GM18517 (cell line): ENCODE measurements at regions not wholly inside any gene's neighbourhood (a gene's known extent, or its start where the extent isn't known, plus 50 kb on each side); places are given as distances from the start of the nearest gene placed in this dataset.
"Not testable (repeated sequence)": the region's sequence is repeated elsewhere in the genome, so short reads cannot be mapped to it uniquely, and the experiment has no call there.

ENCODE experiments used
- ATAC-seq: cut with Tn5 transposase; IDR thresholded peaks from one replicate; pipeline ENCODE4 v1.9.1; 2021; ENCODE audit warnings: mild to moderate bottlenecking, moderate library complexity; ENCODE audit not compliant: unreplicated experiment

- no peak for ATAC-seq
Observed at GRCh38 chr4:125003840-125004239, 291.3 kb upstream of the ANKRD50 start.

- ATAC-seq = no peak
Observed at GRCh38 chr4:124997991-124998390, 285.5 kb upstream of the ANKRD50 start.

DNA sequence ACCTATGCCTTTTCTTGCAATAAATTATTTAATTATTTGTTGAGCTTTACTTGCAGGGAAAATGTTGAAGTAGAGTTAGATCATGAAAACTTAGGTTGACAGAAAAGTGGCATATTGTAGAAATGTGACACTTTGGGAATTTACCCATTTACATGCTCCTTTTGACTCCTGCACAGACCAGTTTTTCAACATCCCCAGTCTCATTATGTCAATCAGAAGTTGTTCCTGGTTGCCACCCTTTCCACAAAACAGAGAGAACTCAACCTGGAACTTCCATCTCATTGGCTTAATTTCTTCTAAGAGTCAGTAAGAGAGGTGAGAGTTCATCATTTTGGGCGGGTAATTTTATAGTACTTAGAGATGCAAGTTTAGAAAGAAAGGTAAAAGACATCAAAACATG, 284.6 kb upstream of the ANKRD50 start:
- ATAC-seq = no peak

- ATAC-seq = no peak
Observed at GRCh38 chr4:124993838-124994237, 281.3 kb upstream of the ANKRD50 start.

DNA sequence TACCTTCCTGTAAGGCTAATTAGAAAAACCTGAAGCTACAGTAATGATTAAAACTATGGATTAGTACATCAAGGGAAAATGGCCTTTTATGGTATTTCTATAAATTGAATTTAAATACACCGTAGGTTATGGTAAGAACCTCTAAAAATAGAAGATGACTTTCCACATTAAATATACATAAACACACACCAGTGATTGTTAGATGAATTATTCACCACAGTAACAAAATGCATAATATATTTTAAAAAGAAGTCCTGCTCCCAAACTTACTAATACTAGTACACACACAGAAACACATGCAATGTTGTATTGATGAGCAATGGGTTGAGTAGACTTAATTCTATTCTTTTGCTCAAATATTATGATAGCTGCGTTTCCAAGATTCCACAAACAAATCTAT, 277.9 kb upstream of the ANKRD50 start:
- no peak for ATAC-seq

DNA sequence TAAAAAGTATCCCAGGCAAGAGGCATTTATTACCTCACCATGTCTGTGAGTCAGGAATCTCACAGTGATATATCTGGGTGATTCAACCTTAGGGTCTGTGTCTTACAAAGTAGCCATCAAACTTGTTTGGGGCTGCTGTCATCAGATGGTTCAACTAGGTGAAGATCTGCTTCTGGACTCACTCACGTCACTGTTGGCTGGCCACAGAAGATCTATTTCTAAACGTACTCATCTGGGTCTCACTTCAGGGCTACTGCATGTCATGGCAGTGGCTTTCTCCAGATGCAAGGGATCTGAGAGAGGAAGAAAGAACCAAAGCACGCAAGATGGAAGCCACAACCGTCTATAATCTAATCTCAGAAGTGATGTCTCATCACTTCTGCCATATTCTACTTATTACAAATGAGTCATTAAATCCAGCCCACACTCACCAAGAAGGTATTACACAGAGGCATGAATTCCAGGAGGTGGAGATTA, 267.8 kb upstream of the ANKRD50 start:
- ATAC-seq = no peak

- not testable (repeated sequence) for ATAC-seq
Observed at GRCh38 chr4:124978536-124978935, 266.0 kb upstream of the ANKRD50 start.

DNA sequence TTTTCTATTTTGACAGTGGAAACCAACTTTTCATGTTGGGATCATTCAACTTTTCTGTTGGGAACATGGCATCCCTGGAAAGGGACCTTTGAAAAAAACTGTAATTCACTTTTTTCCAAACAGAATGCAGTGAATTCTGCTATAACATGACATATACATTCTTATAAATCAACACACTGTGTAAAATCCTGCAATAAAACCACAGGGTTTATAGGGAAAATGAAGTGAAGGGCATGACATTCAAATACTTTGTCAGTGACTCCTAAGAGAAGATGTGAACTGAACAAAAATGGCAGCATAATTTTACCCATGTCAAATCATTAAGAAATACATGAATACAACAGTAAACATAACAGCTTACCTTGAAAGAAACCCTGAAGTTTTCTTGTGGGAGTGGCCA, 264.5 kb upstream of the ANKRD50 start:
- no peak for ATAC-seq

- no peak for ATAC-seq
Observed at GRCh38 chr4:124974152-124974551, 261.6 kb upstream of the ANKRD50 start.

DNA sequence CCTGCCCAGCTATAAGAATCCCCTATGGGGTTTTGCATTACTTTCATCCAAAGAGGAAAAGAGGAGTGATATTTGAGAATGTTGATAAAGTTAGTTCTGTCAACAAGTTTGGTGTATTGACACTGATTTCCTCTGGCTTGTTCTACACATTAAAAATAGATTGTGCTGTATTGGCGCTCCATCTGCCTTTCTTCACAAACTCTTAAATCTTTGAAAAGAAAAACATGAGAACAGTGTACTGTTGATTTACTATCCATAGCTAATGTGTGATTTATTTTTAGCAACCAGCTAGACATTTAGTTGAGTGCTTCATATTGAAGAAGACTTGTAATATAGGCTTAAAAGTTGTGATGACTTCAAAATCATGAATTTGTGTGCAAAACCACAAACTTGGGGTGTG, 261.2 kb upstream of the ANKRD50 start:
- ATAC-seq = no peak

DNA sequence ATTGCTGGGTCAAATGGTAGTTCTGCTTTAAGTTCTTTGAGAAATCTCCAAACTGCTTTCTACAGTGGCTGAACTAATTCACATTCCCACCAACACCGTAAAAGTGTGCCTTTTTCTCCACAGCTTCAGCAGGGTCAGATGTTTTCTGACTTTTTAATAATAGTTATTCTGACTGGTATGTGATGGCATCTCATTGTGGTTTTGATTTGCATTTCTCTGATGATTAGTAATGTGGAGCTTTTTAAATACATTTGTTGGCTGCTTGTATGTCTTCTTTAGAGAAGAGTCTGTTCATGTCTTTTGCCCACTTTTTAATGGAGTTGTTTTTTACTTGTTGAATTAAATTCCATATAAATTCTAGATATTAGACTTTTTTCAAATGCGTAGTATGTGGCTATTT, 257.5 kb upstream of the ANKRD50 start:
- ATAC-seq = no peak

- ATAC-seq = no peak
Observed at GRCh38 chr4:124965497-124965891, 253.0 kb upstream of the ANKRD50 start.

- no peak for ATAC-seq
Observed at GRCh38 chr4:124964852-124965496, 252.4 kb upstream of the ANKRD50 start.

DNA sequence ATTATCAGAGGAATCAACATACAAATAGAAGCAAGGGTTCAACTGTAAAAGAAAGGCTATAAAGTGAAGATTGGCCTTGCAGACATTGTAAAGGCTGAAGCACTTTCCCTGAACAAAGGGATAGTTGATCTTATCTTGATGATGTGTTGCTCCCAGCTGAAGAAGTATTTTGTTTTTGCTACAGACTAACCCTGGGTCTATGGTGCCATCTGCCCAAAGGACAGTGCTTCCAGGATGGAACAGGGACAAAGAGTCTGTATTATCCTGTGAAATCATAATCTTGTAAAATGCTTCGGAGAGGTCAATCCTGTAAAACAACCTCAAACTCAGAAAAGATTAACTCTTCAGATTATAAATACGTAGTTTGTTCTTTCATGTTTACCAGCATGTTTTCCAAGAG, 251.7 kb upstream of the ANKRD50 start:
- ATAC-seq = no peak

DNA sequence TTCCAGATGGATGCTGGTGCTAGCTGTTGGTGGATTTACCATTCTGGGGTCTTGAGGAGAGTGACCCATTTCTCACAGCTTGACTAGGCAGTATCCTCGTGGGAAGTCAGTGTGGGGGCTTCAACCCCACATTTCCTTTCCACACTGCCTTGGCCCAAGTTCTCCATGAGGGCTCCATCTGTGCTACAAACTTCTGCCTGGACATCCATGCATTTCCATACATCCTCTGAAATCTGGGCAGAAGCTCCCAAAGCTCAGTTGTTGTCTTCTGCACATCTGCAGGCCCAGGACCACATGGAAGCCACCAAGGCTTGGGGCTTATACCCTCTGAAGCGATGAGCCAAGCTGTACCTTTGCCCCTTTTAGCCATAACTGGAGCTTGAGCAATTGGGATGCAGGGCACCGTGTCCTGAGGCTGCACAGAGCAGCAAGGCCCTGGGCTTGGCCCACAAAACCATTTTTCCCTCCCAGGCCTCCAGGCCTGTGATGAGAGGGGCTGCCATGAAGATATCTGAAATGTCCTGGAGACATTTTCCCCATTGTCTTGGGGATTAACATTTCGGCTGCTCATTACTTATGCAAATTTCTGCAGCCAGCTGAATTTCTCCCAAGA, 248.7 kb upstream of the ANKRD50 start:
- ATAC-seq = no peak

- ATAC-seq = no peak
Observed at GRCh38 chr4:124958847-124959246, 246.3 kb upstream of the ANKRD50 start.

DNA sequence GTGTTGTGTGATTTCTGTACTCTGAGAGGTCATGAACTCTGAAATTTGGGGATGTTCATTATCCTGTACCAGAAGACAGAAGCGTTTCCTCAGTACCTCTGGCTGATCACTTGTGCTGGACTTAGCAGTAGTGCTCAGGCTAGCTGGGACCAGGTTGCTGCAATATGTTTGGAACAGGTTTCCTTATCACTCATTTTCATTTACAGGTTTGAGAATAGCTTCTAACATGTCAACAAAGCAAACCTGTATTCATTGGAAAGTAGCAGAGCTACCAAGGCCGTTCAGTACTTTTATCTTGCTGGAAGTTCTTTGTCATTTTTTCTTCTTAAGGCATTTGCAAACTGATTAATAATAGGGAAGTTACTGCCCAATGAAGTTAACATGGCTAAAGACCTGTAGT, 242.9 kb upstream of the ANKRD50 start:
- no peak for ATAC-seq

- no peak for ATAC-seq
Observed at GRCh38 chr4:124954046-124954445, 241.5 kb upstream of the ANKRD50 start.

GRCh38 chr4:124953486-124953885, 241.0 kb upstream of the ANKRD50 start:
- ATAC-seq = no peak

DNA sequence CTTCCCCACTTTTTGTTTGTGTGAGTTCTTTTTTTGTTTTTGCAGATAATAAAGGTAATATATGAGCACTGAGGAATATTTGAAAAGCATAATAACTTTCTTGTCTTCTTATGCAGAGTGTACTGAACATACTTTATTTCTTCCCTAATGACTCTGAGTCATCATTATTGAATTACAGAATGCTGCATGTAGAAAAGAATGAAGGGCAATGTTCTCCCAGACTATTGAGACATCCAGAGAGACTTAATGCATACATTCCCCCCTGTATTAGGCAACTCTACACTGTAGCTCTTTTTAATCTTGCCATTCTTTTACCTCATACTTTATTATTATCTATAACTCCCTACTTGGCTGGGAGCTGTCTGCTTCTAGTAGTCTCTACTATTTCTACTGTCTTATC, 240.5 kb upstream of the ANKRD50 start:
- no peak for ATAC-seq

GRCh38 chr4:124952601-124953000, 240.1 kb upstream of the ANKRD50 start:
- no peak for ATAC-seq

GRCh38 chr4:124948976-124949597, 236.6 kb upstream of the ANKRD50 start:
- no peak for ATAC-seq
